H9 (cell line): ENCODE measurements at regions not wholly inside any gene's neighbourhood (a gene's known extent, or its start where the extent isn't known, plus 50 kb on each side); places are given as distances from the start of the nearest gene placed in this dataset.
A peak's percentile ranks its signal among the peaks of the same experiment; 100 is the strongest.

Experiments used
- DNase-seq: peaks from one replicate; pipeline ENCODE4 v3.0.0-alpha.2; 2017
- H2AFZ ChIP-seq: one replicate; pipeline ENCODE4 v1.6.1; 2013; ENCODE audit warnings: mild to moderate bottlenecking, low read length, control low read depth, moderate library complexity
- H2AK5ac ChIP-seq: 2 replicates; pipeline ENCODE4 v1.6.1; 2013; ENCODE audit warnings: low read length, control low read depth, mixed read lengths; ENCODE audit not compliant: insufficient read length
- H2BK120ac ChIP-seq: one replicate; pipeline ENCODE4 v1.6.1; 2013; ENCODE audit warnings: low read depth, mild to moderate bottlenecking, low read length, control low read depth, inconsistent platforms; ENCODE audit not compliant: poor library complexity, severe bottlenecking
- H2BK12ac ChIP-seq: 2 replicates; pipeline ENCODE4 v1.6.1; 2013; ENCODE audit warnings: low read length, control low read depth, mixed read lengths, low read depth; ENCODE audit not compliant: insufficient read length
- H2BK15ac ChIP-seq: 2 replicates; pipeline ENCODE4 v1.6.1; 2013; ENCODE audit warnings: low read depth, low read length, control low read depth
- H2BK20ac ChIP-seq: one replicate; pipeline ENCODE4 v1.6.1; 2013; ENCODE audit warnings: low read depth, mild to moderate bottlenecking, low read length, control low read depth, inconsistent platforms; ENCODE audit not compliant: poor library complexity, severe bottlenecking
- H2BK5ac ChIP-seq: 2 replicates; pipeline ENCODE4 v1.6.1; 2013; ENCODE audit warnings: low read length, control low read depth, mixed read lengths; ENCODE audit not compliant: insufficient read length
- H3K14ac ChIP-seq: 2 replicates; pipeline ENCODE4 v1.6.1; 2013; ENCODE audit warnings: low read length, control low read depth; ENCODE audit not compliant: insufficient read depth
- H3K18ac ChIP-seq: 2 replicates; pipeline ENCODE4 v1.6.1; 2013; ENCODE audit warnings: low read depth, mild to moderate bottlenecking, mixed read lengths, low read length, control low read depth; ENCODE audit not compliant: insufficient read length
- H3K23ac ChIP-seq: 2 replicates; pipeline ENCODE4 v1.6.1; 2013; ENCODE audit warnings: low read length, control low read depth, mixed read lengths, low read depth; ENCODE audit not compliant: insufficient read length
- H3K23me2 ChIP-seq: 2 replicates; pipeline ENCODE4 v1.6.1; 2013; ENCODE audit warnings: low read depth, mild to moderate bottlenecking, mixed read lengths, low read length, control low read depth; ENCODE audit not compliant: insufficient read length, poor library complexity, severe bottlenecking
- H3K27ac ChIP-seq: 2 replicates; pipeline ENCODE4 v1.5.1; 2013; ENCODE audit warnings: low read length, control low read depth, mixed read lengths, low read depth; ENCODE audit not compliant: insufficient read length
- H3K27me3 ChIP-seq: 2 replicates; pipeline ENCODE4 v1.6.1; 2013; ENCODE audit warnings: low read length, control low read depth, inconsistent platforms; ENCODE audit not compliant: insufficient read depth
- H3K4ac ChIP-seq: 2 replicates; pipeline ENCODE4 v1.6.1; 2013; ENCODE audit warnings: low read depth, mild to moderate bottlenecking, control low read depth, inconsistent platforms, low read length, moderate library complexity
- H3K4me1 ChIP-seq: 2 replicates; pipeline ENCODE4 v1.6.1; 2013; ENCODE audit warnings: low read length, control low read depth, inconsistent platforms; ENCODE audit not compliant: insufficient read depth
- H3K4me2 ChIP-seq: 2 replicates; pipeline ENCODE4 v1.6.1; 2013; ENCODE audit warnings: low read length, control low read depth, mixed read lengths; ENCODE audit not compliant: insufficient read length, insufficient read depth
- H3K56ac ChIP-seq: 2 replicates; pipeline ENCODE4 v1.6.1; 2013; ENCODE audit warnings: low read depth, mild to moderate bottlenecking, mixed read lengths, low read length, control low read depth; ENCODE audit not compliant: insufficient read length
- H3K79me1 ChIP-seq: 2 replicates; pipeline ENCODE4 v1.6.1; 2013; ENCODE audit warnings: low read depth, mild to moderate bottlenecking, moderate library complexity, low read length, control low read depth, inconsistent platforms; ENCODE audit not compliant: insufficient read depth, poor library complexity, severe bottlenecking
- H3K79me2 ChIP-seq: 2 replicates; pipeline ENCODE4 v1.6.1; 2013; ENCODE audit warnings: low read length, control low read depth, inconsistent platforms; ENCODE audit not compliant: insufficient read depth
- H3K9ac ChIP-seq: 2 replicates; pipeline ENCODE4 v1.6.1; 2013; ENCODE audit warnings: low read length, control low read depth, mixed read lengths; ENCODE audit not compliant: insufficient read length; ENCODE audit errors: extremely low read depth
- H3K9me3 ChIP-seq: one replicate; pipeline ENCODE4 v1.6.1; 2013; ENCODE audit warnings: low read depth, low read length, inconsistent platforms; ENCODE audit not compliant: control insufficient read depth
- H3T11ph ChIP-seq: one replicate; pipeline ENCODE4 v1.6.1; 2013; ENCODE audit warnings: mild to moderate bottlenecking, low read length, control low read depth, inconsistent platforms
- H4K20me1 ChIP-seq: one replicate; pipeline ENCODE4 v1.6.1; 2013; ENCODE audit not compliant: control insufficient read depth, insufficient read length, insufficient read depth
- H4K5ac ChIP-seq: 2 replicates; pipeline ENCODE4 v1.6.1; 2013; ENCODE audit warnings: low read depth, mild to moderate bottlenecking, mixed read lengths, low read length, control low read depth; ENCODE audit not compliant: insufficient read length
- H4K8ac ChIP-seq: replicated peaks from 2 replicates; pipeline ENCODE4 v1.6.1; 2013; ENCODE audit warnings: low read length, control low read depth, mixed read lengths, low read depth; ENCODE audit not compliant: insufficient read length
- H4K91ac ChIP-seq: 2 replicates; pipeline ENCODE4 v1.6.1; 2013; ENCODE audit warnings: low read depth, mild to moderate bottlenecking, moderate library complexity, mixed read lengths, low read length, control low read depth; ENCODE audit not compliant: insufficient read length
- H3K27ac Mint-ChIP-seq, 3 experiments: 2 replicates in 2 of 3; 3 replicates in 1 of 3; pipeline ENCODE4 v1.8.0; 2020 to 2021; ENCODE audit warnings: mixed read lengths in 3 of 3, mild to moderate bottlenecking in 1 of 3, moderate library complexity in 1 of 3
- H3K27me3 Mint-ChIP-seq: 2 replicates; pipeline ENCODE4 v1.8.0; 2021; ENCODE audit warnings: low read depth, mild to moderate bottlenecking, moderate library complexity, mixed read lengths
- H3K36me3 Mint-ChIP-seq, 3 experiments: 2 replicates in 2 of 3; 3 replicates in 1 of 3; pipeline ENCODE4 v1.8.0; 2020 to 2021; ENCODE audit warnings: low read depth in 3 of 3, mixed read lengths in 3 of 3; ENCODE audit not compliant: insufficient read depth in 1 of 3
- H3K4me1 Mint-ChIP-seq, 2 experiments: 2 replicates each; pipeline ENCODE4 v1.8.0; 2020; ENCODE audit warnings: mixed read lengths in 2 of 2
- H3K4me3 Mint-ChIP-seq, 2 experiments: 2 replicates in 1 of 2; 3 replicates in 1 of 2; pipeline ENCODE4 v1.8.0; 2020 to 2021; ENCODE audit warnings: mild to moderate bottlenecking in 2 of 2, mixed read lengths in 2 of 2, moderate library complexity in 1 of 2
- H3K9me3 Mint-ChIP-seq, 2 experiments: 2 replicates in 1 of 2; 3 replicates in 1 of 2; pipeline ENCODE4 v1.8.0; 2020; ENCODE audit warnings: mild to moderate bottlenecking in 2 of 2, mixed read lengths in 2 of 2, moderate library complexity in 1 of 2
- WGBS: extraction: QIAGEN DNeasy Blood & Tissue Kit; methylation state at CpG from one replicate; pipeline ENCODE4 v1.1.7; 2013; ENCODE audit warnings: missing lambda C conversion rate, low lambda C conversion rate, mixed read lengths; ENCODE audit not compliant: insufficient read length; ENCODE audit errors: extremely low coverage; 5-methylcytosine and 5-hydroxymethylcytosine counted together
- TF ChIP-seq, protein P1 (sequence below): fragments of 200-600 bp; sonication (generic); conservative IDR thresholded peaks from 3 replicates; pipeline ENCODE4 v1.8.0; 2021; ENCODE audit warnings: antibody characterized with exemption, mild to moderate bottlenecking

DNA sequence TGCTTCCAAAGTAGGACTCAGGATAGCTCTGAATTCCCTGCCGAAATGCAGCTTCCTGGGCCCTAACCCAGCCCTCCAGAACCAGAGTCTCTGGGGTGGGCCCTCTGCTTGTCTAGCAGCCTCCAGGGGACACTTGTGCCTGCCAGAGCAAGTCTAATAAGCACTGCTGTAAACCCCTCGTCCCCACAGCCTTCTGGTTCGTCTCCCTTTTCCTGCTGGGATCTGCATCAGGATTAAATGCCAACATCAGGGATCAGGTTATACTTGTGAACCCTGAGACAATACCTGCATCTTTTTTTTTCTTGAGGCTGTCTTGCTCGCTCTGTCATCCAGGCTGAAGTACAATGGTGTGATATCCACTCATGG is 282.0 kb downstream of the SEC14L1 start:
- no peaks in the 10 kb centered on the region for H3K79me1 ChIP-seq
- H3T11ph ChIP-seq: no peak overlapping the region
- H3K4me1 Mint-ChIP-seq: peaks cover 47 to 76% of the 10 kb centered on the region in 2 experiments
- H3K23ac ChIP-seq: no peak overlapping the region
- no peaks in the 10 kb centered on the region; a peak in 1 of 7 replicates for H3K36me3 Mint-ChIP-seq
- no peak overlapping the region; the same call in 1 of the 2 replicates for H2BK15ac ChIP-seq
- no peak overlapping the region for H3K18ac ChIP-seq
- H4K20me1 ChIP-seq: peaks cover 5% of the 10 kb centered on the region
- H3K27me3 ChIP-seq: no peaks in the 10 kb centered on the region
- no peak overlapping the region for H2BK20ac ChIP-seq
- H3K23me2 ChIP-seq: no peaks in the 10 kb centered on the region
- no peak overlapping the region for H2BK5ac ChIP-seq
- H3K79me2 ChIP-seq: no peaks in the 10 kb centered on the region
- no peak overlapping the region for H3K56ac ChIP-seq
- no peak overlapping the region for H2AFZ ChIP-seq
- no peaks in the 10 kb centered on the region for H3K27me3 Mint-ChIP-seq
- H2BK120ac ChIP-seq: no peak overlapping the region
- no peak overlapping the region for H2AK5ac ChIP-seq
- DNase-seq: no peak
- no peaks in the 10 kb centered on the region for H3K9me3 ChIP-seq
- H3K4me3 Mint-ChIP-seq: peak overlapping the region in 1 of 2 experiments; percentile 32; a peak in 1 of 5 replicates
- no peak overlapping the region for H3K14ac ChIP-seq
- H3K9ac ChIP-seq: no peak overlapping the region
- H3K4me2 ChIP-seq: no peak overlapping the region
- peaks cover 22% of the 10 kb centered on the region; the same call in 1 of the 2 replicates for H3K4me1 ChIP-seq
- TF ChIP-seq, protein P1, sequence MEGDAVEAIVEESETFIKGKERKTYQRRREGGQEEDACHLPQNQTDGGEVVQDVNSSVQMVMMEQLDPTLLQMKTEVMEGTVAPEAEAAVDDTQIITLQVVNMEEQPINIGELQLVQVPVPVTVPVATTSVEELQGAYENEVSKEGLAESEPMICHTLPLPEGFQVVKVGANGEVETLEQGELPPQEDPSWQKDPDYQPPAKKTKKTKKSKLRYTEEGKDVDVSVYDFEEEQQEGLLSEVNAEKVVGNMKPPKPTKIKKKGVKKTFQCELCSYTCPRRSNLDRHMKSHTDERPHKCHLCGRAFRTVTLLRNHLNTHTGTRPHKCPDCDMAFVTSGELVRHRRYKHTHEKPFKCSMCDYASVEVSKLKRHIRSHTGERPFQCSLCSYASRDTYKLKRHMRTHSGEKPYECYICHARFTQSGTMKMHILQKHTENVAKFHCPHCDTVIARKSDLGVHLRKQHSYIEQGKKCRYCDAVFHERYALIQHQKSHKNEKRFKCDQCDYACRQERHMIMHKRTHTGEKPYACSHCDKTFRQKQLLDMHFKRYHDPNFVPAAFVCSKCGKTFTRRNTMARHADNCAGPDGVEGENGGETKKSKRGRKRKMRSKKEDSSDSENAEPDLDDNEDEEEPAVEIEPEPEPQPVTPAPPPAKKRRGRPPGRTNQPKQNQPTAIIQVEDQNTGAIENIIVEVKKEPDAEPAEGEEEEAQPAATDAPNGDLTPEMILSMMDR: no peak
- H4K91ac ChIP-seq: no peak overlapping the region
- H3K9me3 Mint-ChIP-seq: no peaks in the 10 kb centered on the region
- no peak overlapping the region for H4K8ac ChIP-seq
- no CpG with 5 or more reads among the region's 4 CpGs for WGBS
- peak overlapping the region in 1 of 3 experiments; percentile 59; a peak in 2 of 7 replicates for H3K27ac Mint-ChIP-seq
- no peak overlapping the region for H3K4ac ChIP-seq
- no peak overlapping the region for H4K5ac ChIP-seq
- H2BK12ac ChIP-seq: no peak overlapping the region
- no peak overlapping the region for H3K27ac ChIP-seq
